HFF-Myc (cell line): ENCODE measurements at regions not wholly inside any gene's neighbourhood (a gene's known extent, or its start where the extent isn't known, plus 50 kb on each side); places are given as distances from the start of the nearest gene placed in this dataset.

Source experiments
- DNase-seq: peaks from one replicate; pipeline ENCODE4 v3.0.0-alpha.2; 2011; ENCODE audit warnings: low read depth; ENCODE audit errors: extremely low read depth
- H3K4me3 ChIP-seq: replicated peaks from 2 replicates; pipeline ENCODE4 v1.5.1; 2011; ENCODE audit warnings: low read depth, mild to moderate bottlenecking, control low read depth, low read length
- TF ChIP-seq, protein P1 (sequence below): IDR thresholded peaks from 2 replicates; pipeline ENCODE4 v1.5.1; 2012; ENCODE audit warnings: mild to moderate bottlenecking, low read depth, low read length, control low read depth; ENCODE audit errors: missing control alignments

DNA sequence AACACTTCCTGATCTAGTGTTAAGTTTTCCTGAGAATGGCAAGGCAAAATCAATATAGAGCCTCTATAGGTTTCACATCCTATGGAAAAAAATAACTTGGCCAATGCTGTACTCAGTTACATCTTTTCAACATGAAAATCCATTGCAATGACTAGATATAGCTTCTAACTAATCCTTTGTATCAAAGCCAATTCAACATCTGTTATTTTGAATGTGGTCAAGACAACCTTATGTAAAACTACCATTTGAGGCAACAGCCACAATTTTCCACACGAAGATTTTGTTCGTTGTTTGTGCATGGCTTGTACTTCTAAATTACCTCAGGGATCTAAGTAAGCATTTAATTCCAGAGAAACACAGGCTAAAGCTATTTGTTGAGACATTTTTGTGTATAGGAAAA lies 637.8 kb upstream of the EYS start:
- no peak for DNase-seq
- TF ChIP-seq, protein P1, sequence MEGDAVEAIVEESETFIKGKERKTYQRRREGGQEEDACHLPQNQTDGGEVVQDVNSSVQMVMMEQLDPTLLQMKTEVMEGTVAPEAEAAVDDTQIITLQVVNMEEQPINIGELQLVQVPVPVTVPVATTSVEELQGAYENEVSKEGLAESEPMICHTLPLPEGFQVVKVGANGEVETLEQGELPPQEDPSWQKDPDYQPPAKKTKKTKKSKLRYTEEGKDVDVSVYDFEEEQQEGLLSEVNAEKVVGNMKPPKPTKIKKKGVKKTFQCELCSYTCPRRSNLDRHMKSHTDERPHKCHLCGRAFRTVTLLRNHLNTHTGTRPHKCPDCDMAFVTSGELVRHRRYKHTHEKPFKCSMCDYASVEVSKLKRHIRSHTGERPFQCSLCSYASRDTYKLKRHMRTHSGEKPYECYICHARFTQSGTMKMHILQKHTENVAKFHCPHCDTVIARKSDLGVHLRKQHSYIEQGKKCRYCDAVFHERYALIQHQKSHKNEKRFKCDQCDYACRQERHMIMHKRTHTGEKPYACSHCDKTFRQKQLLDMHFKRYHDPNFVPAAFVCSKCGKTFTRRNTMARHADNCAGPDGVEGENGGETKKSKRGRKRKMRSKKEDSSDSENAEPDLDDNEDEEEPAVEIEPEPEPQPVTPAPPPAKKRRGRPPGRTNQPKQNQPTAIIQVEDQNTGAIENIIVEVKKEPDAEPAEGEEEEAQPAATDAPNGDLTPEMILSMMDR, result no peak

DNA sequence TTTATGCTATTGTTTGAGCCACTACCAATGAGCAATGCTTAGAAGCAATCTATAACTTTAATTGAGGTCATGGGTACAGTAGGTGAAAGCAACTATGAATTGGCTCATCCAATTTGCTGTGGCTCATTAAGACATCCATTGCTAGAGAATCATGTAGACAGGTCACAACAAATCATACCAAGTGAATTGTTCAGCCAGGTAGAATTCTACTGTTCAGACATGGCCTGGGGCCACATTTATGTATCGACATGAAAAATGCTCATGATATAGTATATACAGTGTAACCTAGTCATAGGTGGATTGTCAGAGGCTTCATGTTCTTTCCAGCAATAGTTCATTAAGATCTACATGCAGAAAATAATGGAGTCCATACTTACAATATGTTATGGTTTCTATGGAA lies 633.7 kb upstream of the EYS start:
- no peak overlapping the region for H3K4me3 ChIP-seq
- TF ChIP-seq, protein P1, result no peak
- DNase-seq, result no peak

More for the DNA sequence above, 637.8 kb upstream of the EYS start:
- H3K4me3 ChIP-seq, result no peak overlapping the region

DNA sequence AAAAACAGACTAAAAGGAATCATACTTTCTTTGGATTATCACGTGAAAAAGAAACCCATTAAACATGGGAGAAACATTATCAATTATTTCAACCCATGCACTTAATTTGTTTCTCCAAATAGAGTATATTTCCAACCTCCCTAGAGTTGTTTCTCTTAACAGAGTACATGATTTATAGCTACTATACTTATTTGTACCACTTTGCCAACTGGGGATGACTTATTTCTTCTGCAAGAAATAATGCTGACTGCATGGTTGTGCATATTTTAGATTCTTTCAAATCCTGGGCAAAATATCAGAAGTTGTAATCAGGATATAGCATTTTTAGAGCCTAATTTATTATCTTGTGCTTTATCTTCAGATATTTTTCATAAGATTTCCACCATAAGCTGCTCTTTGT lies 629.1 kb upstream of the EYS start:
- DNase-seq, result no peak
- TF ChIP-seq, protein P1, result no peak
- H3K4me3 ChIP-seq, result no peak overlapping the region

DNA sequence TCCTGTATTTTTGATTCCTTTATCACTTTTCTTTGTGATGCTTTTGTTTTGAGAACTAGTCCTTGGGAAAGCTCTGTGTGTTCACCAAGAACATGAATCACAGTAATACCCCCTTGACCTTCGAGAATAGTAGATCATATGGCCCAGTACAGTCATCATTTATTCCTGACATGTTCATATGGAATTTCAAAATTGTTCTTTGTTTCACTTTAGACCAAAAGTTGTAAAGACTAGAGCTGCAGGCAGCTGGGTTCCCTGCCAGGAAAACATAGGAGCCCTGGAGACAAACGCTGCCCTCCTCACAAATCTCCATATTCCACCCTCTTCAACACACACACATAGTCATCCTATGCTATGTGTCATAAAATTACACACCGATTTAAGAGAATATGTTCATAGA lies 621.2 kb upstream of the EYS start:
- TF ChIP-seq, protein P1, result no peak
- H3K4me3 ChIP-seq, result no peak overlapping the region
- DNase-seq, result no peak

DNA sequence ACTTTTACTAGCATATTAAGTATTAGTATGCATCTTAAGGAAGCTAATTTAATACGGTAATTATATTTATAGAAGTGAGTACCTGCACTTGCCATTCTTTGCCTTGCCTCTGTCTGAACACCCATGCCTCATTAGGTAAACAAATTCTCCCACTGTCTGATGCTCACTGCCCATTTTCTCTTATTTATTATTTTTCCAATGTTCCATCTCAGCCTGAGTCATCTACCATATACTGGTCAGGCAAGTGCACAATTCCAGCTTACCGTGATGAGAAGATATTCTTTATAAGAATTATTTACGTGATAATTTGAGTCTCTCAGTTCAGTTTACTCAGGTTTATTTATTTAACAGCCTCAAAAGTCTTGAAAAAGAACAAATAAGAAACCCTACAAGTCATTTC lies 619.2 kb upstream of the EYS start:
- H3K4me3 ChIP-seq, result no peak overlapping the region
- DNase-seq, result no peak
- TF ChIP-seq, protein P1, result no peak

DNA sequence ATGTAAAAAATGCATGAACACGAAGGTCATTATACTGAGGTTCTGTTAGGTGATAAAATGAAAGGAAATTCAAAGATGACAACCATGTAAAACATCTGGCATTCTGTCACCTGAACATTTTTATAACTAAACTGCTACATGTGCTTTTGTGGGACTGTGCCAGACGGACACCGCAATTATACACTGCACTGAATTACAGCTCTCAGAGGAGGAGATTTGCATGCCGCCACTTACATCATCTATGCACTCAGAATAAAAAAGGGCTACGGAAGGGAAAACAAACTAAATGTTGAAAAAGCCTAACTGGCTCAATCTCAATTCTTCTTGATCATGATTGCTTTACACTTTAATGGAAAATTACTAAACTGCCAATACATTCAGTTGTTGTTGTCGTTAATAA lies 614.0 kb upstream of the EYS start:
- no peak overlapping the region for H3K4me3 ChIP-seq
- TF ChIP-seq, protein P1, result no peak
- no peak for DNase-seq

DNA sequence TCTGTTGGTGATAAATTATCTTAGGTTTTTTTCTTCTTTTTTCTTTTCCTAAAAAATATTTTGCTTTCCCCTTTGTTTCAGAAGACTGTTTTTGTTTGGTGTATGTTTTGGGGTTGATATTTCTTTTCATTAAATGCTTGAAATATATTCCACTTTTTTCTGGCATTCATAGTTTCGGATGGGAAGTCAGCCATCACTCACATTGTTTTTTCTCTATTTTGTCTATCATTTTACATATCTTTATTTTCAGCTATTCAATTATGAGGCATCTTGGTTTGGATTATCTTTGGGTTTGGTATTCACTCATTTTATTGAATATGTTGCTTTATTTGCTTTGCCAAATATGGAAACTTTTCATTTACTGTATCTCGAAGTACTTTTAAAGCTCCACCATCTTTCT lies 600.5 kb upstream of the EYS start:
- no peak overlapping the region for H3K4me3 ChIP-seq
- no peak for DNase-seq
- TF ChIP-seq, protein P1, result no peak
